Osteoblast (primary cell): ENCODE measurements at regions not wholly inside any gene's neighbourhood (a gene's known extent, or its start where the extent isn't known, plus 50 kb on each side); places are given as distances from the start of the nearest gene placed in this dataset.
A peak's percentile ranks its signal among the peaks of the same experiment; 100 is the strongest.

Experiments used
- DNase-seq: peaks from one replicate; pipeline ENCODE4 v3.0.0; 2011; ENCODE audit warnings: low spot score, mixed read lengths; ENCODE audit not compliant: insufficient read length; ENCODE audit errors: missing footprints
- H2AFZ ChIP-seq: 2 replicates; pipeline ENCODE4 v1.6.0; 2011; ENCODE audit warnings: mild to moderate bottlenecking, low read length
- H3K27ac ChIP-seq: 2 replicates; pipeline ENCODE4 v1.5.1; 2011; ENCODE audit warnings: mild to moderate bottlenecking, low read depth, low read length, moderate library complexity
- H3K27me3 ChIP-seq: 2 replicates; pipeline ENCODE4 v1.6.0; 2012; ENCODE audit warnings: mild to moderate bottlenecking, control low read depth, inconsistent platforms, low read length, moderate library complexity; ENCODE audit not compliant: insufficient read depth
- H3K36me3 ChIP-seq: 2 replicates; pipeline ENCODE4 v1.5.1; 2011; ENCODE audit warnings: mild to moderate bottlenecking, low read length, control low read depth, moderate library complexity; ENCODE audit not compliant: insufficient read depth
- H3K4me1 ChIP-seq: 2 replicates; pipeline ENCODE4 v1.5.1; 2011; ENCODE audit warnings: mild to moderate bottlenecking, low read length, control low read depth, moderate library complexity; ENCODE audit not compliant: insufficient read depth
- H3K4me2 ChIP-seq: 2 replicates; pipeline ENCODE4 v1.6.0; 2011; ENCODE audit warnings: mild to moderate bottlenecking, low read length; ENCODE audit not compliant: insufficient read depth
- H3K4me3 ChIP-seq: fragments of 200-600 bp; sonication (generic); 3 replicates; pipeline ENCODE4 v1.5.1; 2012; ENCODE audit warnings: mild to moderate bottlenecking, low read length, inconsistent platforms; ENCODE audit not compliant: insufficient read depth
- H3K79me2 ChIP-seq: 2 replicates; pipeline ENCODE4 v1.6.0; 2012; ENCODE audit warnings: mild to moderate bottlenecking, low read length, control low read depth, inconsistent platforms; ENCODE audit not compliant: insufficient read depth
- H3K9me3 ChIP-seq: 2 replicates; pipeline ENCODE4 v1.5.1; 2011; ENCODE audit warnings: low read depth, low read length, control low read depth
- H4K20me1 ChIP-seq: 2 replicates; pipeline ENCODE4 v1.6.0; 2012; ENCODE audit warnings: mild to moderate bottlenecking, low read length, control low read depth; ENCODE audit not compliant: insufficient read depth
- TF ChIP-seq, protein P1 (sequence below): IDR thresholded peaks from 2 replicates; pipeline ENCODE4 v1.5.1; 2011; ENCODE audit warnings: mild to moderate bottlenecking, low read depth, low read length, moderate library complexity; ENCODE audit errors: extremely low read depth

DNA sequence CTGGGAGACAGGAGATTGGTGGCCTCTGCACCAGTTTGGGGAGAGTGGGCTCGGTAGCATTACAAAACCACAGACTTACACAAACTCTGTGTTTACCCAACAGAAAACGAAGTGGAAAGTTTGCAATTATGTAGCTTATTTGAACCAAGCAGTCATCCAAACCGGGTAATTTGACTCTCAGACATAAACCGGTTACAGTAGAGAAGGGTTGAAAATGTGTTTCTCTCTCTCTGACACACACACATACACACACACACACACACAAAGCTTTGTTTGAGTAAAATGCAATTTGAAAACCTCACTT, 97.1 kb upstream of the ZNF608 start:
- H2AFZ ChIP-seq: peak overlapping the region; percentile 69
- no peaks in the 10 kb centered on the region for H3K36me3 ChIP-seq
- TF ChIP-seq, protein P1, sequence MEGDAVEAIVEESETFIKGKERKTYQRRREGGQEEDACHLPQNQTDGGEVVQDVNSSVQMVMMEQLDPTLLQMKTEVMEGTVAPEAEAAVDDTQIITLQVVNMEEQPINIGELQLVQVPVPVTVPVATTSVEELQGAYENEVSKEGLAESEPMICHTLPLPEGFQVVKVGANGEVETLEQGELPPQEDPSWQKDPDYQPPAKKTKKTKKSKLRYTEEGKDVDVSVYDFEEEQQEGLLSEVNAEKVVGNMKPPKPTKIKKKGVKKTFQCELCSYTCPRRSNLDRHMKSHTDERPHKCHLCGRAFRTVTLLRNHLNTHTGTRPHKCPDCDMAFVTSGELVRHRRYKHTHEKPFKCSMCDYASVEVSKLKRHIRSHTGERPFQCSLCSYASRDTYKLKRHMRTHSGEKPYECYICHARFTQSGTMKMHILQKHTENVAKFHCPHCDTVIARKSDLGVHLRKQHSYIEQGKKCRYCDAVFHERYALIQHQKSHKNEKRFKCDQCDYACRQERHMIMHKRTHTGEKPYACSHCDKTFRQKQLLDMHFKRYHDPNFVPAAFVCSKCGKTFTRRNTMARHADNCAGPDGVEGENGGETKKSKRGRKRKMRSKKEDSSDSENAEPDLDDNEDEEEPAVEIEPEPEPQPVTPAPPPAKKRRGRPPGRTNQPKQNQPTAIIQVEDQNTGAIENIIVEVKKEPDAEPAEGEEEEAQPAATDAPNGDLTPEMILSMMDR: no peak
- H3K9me3 ChIP-seq: no peaks in the 10 kb centered on the region
- no peaks in the 10 kb centered on the region for H3K27me3 ChIP-seq
- no peaks in the 10 kb centered on the region for H3K4me1 ChIP-seq
- H3K79me2 ChIP-seq: no peaks in the 10 kb centered on the region
- peak; percentile 14 for DNase-seq
- H4K20me1 ChIP-seq: no peaks in the 10 kb centered on the region
- H3K4me3 ChIP-seq: no peak overlapping the region
- H3K4me2 ChIP-seq: no peak overlapping the region
- H3K27ac ChIP-seq: no peak overlapping the region

DNA sequence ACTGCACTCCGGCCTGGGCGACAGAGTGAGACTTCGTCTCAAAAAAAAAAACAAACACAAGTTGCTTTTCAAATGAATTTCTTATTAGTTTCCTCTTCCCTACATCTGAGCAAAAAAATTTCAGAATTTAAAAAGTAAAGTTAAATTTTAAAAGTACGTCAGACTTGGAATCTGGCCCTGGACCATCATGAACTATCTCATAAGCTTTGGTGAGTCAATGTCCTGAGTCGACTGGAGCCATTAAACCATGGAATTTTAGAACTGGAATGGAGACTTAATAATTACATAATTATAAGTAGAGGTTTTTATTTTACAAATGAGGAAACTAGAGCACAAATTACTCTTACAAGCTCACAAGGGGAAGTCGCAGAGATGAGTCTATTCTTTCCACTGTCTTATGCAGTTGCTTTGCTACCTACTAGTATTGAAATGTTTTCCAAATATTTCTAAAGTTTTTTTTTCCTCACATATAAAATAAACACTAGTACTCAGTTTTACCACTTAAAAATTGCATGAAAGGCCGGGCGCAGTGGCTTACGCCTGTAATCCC, 98.0 kb upstream of the ZNF608 start:
- H3K9me3 ChIP-seq: no peaks in the 10 kb centered on the region
- H4K20me1 ChIP-seq: no peaks in the 10 kb centered on the region
- no peak overlapping the region for H2AFZ ChIP-seq
- H3K4me3 ChIP-seq: no peak overlapping the region
- H3K27ac ChIP-seq: no peak overlapping the region
- TF ChIP-seq, protein P1: no peak
- H3K4me1 ChIP-seq: no peaks in the 10 kb centered on the region
- no peak for DNase-seq
- H3K27me3 ChIP-seq: no peaks in the 10 kb centered on the region
- no peaks in the 10 kb centered on the region for H3K79me2 ChIP-seq
- no peaks in the 10 kb centered on the region for H3K36me3 ChIP-seq
- H3K4me2 ChIP-seq: no peak overlapping the region

DNA sequence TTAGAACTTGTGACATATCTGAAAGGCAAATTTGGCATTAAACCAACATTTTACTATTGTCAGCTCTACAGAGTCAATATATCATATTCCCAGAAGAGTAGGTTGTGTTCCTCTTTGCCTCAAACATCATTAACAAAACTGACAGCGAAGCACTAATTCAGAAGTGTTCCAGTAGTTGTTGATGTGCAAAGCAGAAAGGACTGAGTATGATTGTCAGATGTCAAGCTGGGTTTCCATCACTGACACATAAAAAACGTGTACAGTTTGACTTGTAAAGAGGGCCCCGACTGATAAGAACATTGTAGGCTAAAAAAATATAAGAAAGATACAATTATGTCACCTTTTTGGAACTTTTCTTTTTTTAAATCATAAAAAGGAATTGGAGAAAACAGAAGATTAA, 101.5 kb upstream of the ZNF608 start:
- no peaks in the 10 kb centered on the region for H3K79me2 ChIP-seq
- DNase-seq: no peak
- TF ChIP-seq, protein P1: no peak
- H3K27me3 ChIP-seq: no peaks in the 10 kb centered on the region
- no peak overlapping the region for H3K4me3 ChIP-seq
- no peaks in the 10 kb centered on the region for H3K9me3 ChIP-seq
- no peak overlapping the region for H2AFZ ChIP-seq
- H4K20me1 ChIP-seq: no peaks in the 10 kb centered on the region
- no peak overlapping the region for H3K27ac ChIP-seq
- no peaks in the 10 kb centered on the region for H3K36me3 ChIP-seq
- H3K4me1 ChIP-seq: no peaks in the 10 kb centered on the region
- no peak overlapping the region for H3K4me2 ChIP-seq

DNA sequence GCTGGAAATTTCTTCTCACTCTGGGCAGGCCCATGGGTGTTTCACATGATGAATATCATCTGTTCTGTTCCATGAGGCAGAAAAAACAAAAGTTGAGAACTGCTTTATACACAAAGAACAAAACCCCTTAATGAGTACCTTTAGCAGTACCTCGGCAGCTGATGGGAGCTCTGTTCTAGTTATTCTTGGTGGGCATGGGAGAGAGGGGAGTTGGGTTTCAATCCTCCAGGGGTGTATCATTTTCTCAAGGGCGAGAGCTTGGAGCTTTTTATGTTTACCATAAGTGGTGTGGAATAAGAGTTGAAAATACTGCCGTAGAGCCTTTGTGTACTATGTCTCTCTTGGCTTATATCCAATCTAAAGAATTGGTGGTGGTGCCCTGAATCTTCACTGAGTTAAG, 103.3 kb upstream of the ZNF608 start:
- DNase-seq: no peak
- H3K4me1 ChIP-seq: no peaks in the 10 kb centered on the region

More for the DNA sequence above, 103.3 kb upstream of the ZNF608 start:
- Histone ChIP-seq H3K4me2 (no peak overlapping the region), H3K4me3 (no peak overlapping the region), H3K79me2 (no peaks in the 10 kb centered on the region), H3K36me3 (no peaks in the 10 kb centered on the region), H3K27me3 (no peaks in the 10 kb centered on the region), H3K9me3 (no peaks in the 10 kb centered on the region), H4K20me1 (no peaks in the 10 kb centered on the region), H2AFZ (no peak overlapping the region), H3K27ac (no peak overlapping the region)
- TF ChIP-seq, protein P1: no peak
